Endothelial cell of umbilical vein (primary cell): ENCODE measurements at regions not wholly inside any gene's neighbourhood (a gene's known extent, or its start where the extent isn't known, plus 50 kb on each side); places are given as distances from the start of the nearest gene placed in this dataset.

Experiments used
- EZH2 ChIP-seq: IDR thresholded peaks from 2 replicates; pipeline ENCODE4 v1.6.1; 2012; ENCODE audit warnings: borderline replicate concordance, low read depth, mild to moderate bottlenecking, moderate library complexity, low read length, inconsistent platforms; ENCODE audit not compliant: severe bottlenecking
- FOS ChIP-seq: IDR thresholded peaks from 2 replicates; pipeline ENCODE4 v1.6.1; 2011; ENCODE audit warnings: mild to moderate bottlenecking, low read length, moderate library complexity, borderline replicate concordance; ENCODE audit not compliant: insufficient read depth
- GATA2 ChIP-seq: IDR thresholded peaks from 2 replicates; pipeline ENCODE4 v1.7.0; 2011; ENCODE audit warnings: low read depth, mild to moderate bottlenecking, moderate library complexity, mixed read lengths, low read length; ENCODE audit not compliant: insufficient read length, insufficient read depth
- MYC ChIP-seq: IDR thresholded peaks from one replicate; pipeline ENCODE4 v1.6.1; 2011; ENCODE audit warnings: mild to moderate bottlenecking, low read depth, low read length
- POLR2A ChIP-seq: IDR thresholded peaks from 2 replicates; pipeline ENCODE4 v1.6.1; 2012; ENCODE audit warnings: low read depth, mild to moderate bottlenecking, control low read depth, low read length
- POLR2AphosphoS5 ChIP-seq: IDR thresholded peaks from 2 replicates; pipeline ENCODE4 v1.6.1; 2012; ENCODE audit warnings: low read depth, mild to moderate bottlenecking, control low read depth, low read length, moderate library complexity; ENCODE audit not compliant: insufficient read depth
- TF ChIP-seq, protein P1 (sequence below), 2 donors: IDR thresholded peaks; 1 replicate in 1 of 2; 2 replicates in 1 of 2; pipeline ENCODE4 v1.5.1; 2011; ENCODE audit warnings: low read length in 2 of 2, mild to moderate bottlenecking in 2 of 2, moderate library complexity in 2 of 2, control low read depth in 1 of 2, inconsistent platforms in 1 of 2, low read depth in 1 of 2; ENCODE audit not compliant: insufficient read depth in 1 of 2; ENCODE audit errors: extremely low read depth in 1 of 2
- TF ChIP-seq, protein P2 (sequence below): IDR thresholded peaks from 2 replicates; pipeline ENCODE4 v1.6.1; 2011; ENCODE audit not compliant: insufficient read depth, insufficient read length

DNA sequence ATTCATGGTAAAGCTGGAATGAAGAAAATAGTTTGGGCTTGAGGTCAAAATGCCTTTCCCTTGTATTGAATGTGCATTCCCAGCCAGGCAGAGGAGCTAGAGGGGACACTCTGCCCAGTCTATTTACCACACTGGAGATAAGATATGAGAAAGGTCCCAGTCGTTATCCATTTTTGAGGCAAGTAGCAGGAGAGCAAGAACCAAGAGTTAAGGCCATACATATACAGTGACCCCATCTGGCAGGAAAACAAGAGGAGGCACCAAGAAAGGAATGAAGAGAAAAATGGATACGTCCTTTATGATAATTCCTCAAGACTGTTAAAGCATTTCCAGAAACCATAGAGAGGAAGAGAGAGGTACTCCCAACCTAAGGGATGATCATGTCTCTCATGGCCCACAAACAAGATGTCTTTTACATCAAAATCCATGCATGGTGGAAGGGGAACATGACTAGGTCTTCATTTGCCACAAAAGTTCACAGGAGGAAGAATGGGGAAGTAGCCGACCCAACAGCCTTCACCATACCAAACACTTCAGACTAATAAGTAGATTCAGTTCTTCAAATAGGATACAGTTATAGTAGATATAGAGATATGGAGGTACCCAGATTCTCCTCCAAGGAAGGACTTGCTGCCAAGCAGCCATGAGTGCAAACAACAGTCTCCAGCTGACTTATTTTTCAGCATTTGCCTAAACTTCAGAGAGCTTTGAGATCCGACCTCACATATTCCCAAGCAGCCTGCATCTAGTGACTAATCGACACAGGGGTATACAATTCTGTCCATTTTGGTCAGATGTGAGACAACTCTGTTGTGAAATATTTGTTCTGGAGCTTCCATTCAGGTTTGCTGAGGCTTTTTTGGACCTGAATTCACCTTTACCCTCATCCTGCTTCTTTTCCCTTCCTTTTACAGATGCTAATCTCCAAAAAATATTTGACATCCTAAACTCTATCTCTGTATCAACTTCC, 61.1 kb upstream of the CCDC71L start:
- TF ChIP-seq, protein P1, sequence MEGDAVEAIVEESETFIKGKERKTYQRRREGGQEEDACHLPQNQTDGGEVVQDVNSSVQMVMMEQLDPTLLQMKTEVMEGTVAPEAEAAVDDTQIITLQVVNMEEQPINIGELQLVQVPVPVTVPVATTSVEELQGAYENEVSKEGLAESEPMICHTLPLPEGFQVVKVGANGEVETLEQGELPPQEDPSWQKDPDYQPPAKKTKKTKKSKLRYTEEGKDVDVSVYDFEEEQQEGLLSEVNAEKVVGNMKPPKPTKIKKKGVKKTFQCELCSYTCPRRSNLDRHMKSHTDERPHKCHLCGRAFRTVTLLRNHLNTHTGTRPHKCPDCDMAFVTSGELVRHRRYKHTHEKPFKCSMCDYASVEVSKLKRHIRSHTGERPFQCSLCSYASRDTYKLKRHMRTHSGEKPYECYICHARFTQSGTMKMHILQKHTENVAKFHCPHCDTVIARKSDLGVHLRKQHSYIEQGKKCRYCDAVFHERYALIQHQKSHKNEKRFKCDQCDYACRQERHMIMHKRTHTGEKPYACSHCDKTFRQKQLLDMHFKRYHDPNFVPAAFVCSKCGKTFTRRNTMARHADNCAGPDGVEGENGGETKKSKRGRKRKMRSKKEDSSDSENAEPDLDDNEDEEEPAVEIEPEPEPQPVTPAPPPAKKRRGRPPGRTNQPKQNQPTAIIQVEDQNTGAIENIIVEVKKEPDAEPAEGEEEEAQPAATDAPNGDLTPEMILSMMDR (IDR thresholded peaks at IDR 0.05; ENCODE audit: extremely low read depth in 1 of 2, insufficient read depth in 1 of 2, low read depth in 1 of 2, low read length in 2 of 2), result no peak
- TF ChIP-seq MYC (no peak), POLR2A (no peak), POLR2AphosphoS5 (no peak), EZH2 (no peak), GATA2 (no peak), FOS (no peak)
- TF ChIP-seq, protein P2, sequence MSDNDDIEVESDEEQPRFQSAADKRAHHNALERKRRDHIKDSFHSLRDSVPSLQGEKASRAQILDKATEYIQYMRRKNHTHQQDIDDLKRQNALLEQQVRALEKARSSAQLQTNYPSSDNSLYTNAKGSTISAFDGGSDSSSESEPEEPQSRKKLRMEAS, result no peak
